Fibroblast of skin of right quadriceps (primary cell): ENCODE measurements at regions not wholly inside any gene's neighbourhood (a gene's known extent, or its start where the extent isn't known, plus 50 kb on each side); places are given as distances from the start of the nearest gene placed in this dataset.

Experiments
- DNase-seq: peaks from one replicate; pipeline ENCODE4 v3.0.0-alpha.2; 2013

DNA sequence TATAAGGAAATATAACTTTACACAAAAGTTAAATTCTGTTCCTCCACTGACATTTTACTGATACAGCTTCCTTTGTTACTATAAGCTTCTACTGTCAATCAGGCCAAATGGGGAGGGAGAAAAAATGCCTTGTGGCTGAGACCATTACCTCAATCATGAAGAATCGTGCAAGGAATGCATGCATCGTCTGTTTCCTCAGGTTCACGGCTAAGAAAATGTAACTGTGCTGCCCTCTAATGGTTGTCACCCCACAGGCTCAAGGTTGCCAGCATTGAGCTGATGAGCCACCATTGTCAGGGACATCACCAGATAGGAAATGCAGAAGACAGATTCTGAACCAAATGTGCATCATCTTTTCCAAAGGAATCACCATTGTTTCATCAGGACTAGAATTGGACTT, 426.9 kb downstream of the CDH2 start:
- peak; percentile 78 for DNase-seq

GRCh38 chr18:27749194-27749593, 427.7 kb downstream of the CDH2 start:
- DNase-seq, result no peak

DNA sequence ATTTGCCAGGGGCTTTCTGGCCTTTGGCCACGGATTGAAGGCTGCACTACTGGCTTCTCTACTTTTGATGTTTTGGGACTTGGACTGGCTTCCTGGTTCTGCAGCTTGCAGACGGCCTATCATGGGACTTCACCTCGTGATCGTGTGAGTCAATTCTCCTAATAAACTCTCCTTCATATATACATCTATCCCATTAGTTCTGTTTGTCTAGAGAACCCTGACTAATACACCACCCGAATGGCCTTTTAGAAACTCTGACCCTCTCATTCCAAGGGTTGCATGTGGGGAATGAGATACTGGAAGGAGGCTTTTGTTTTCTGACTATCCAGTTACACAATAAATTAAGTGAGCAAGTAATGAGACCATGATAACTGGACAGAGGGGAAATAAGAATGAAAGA, 430.7 kb downstream of the CDH2 start:
- DNase-seq, result no peak

DNA sequence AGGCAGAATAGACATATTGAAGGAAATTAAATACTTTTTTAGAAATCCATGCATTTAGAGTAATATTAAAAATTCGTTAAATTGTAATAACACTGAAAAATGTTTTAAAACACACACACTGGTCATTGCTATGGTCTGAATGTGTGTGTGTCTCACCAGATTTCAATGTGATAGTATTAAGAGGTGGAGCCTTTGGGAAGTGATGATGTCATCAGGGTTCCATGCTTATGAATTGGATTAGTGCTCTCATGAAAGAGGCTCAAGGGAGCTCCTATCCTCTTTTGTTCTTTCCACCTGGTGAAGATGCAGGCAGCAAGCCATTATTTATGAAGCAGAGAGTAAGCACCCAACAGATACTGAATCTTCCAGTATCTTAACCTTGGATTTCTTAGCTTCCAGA, 441.8 kb downstream of the CDH2 start:
- DNase-seq, result no peak

DNA sequence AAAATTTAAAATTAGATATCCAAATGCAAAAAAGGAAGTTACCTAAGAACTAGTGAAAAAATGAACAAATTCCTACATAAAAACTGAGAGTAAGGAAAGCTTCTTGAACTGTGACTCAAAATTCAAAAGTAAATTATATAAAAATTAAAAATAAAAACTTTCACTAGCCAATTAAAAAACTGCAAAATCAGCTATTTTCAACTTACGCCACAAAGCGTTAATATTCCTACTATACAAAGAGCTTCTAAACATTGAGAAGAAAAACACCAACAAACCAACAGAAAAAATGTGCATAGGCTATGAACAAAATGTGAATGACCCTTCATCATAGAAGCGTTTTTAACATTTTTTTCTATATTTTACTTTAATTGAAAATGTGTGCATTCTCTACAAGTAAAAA, 445.7 kb downstream of the CDH2 start:
- DNase-seq, result no peak

DNA sequence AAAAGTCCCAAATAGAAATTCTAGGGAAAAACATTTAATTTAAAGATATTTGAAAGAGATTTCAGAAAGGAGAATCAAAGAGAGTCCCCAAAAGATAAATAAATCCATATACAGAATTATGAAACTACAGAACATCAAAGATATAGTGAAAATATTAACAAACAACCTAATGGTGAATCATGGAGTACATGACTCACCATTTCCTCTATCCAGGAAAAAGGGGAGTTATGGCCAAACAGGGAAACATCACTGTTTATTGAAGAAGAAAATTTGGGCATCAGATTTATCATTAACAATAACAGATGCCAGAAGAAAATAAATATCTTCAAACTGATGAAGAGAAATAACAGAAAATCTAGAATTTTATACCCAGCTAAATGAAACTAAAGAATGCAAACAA, 448.3 kb downstream of the CDH2 start:
- DNase-seq, result no peak

DNA sequence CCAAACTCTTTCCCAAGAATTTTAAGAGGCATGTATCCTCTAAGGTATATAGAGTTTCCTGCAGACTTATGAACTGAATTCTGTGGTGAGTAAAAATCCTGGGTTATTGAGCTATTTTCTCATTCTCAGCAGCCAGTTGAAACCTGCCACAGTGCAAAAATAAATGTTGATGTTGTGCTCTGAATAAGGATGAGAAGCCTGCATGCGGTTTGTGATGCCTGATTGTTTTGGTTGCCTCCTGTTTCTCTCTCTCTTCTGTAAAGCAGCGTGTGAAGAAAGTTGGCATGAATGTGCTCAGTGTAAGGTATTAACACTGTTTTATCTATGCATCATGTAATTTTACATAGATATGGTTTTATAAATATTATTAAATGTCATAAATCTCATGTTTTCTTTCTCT, 452.6 kb downstream of the CDH2 start:
- DNase-seq, result no peak

DNA sequence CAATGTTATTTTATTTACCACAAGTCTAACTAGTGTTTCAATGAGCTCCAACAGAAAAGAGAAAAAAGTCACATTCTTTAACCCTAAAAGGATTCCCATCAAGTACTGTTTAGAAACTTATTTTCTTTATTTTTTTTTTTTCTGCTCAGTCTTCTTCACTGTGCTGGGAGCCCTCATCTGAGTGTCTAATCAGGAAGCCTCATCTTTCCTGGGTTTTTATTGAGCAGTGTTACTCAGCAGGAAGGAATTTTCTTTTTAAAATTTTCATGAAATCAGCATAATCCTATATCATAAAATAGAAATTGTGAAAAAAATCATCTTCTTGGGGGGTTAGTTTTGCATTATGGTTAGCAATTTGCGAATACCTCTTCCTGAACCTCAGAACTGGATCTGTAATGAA, 453.8 kb downstream of the CDH2 start:
- DNase-seq, result peak; percentile 45

GRCh38 chr18:27719680-27720079, 457.2 kb downstream of the CDH2 start:
- DNase-seq, result no peak

DNA sequence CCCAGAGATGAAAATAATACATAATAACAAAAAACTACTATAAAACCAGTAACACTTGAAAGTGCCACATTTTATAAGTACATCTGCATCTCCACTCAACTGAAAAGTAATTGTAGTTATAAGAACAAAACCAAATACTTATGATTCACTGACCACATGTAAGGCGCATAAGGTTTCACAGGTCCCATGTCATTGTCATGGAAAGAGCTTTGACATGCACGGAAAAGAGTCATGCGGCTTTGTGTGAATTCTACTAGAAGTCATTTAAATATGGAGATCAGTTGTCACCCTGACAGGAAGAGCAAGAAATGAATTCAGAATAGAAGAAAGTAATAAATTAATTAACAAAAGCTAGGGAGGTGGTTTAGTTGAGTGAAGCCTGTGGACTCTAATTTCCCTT, 459.1 kb downstream of the CDH2 start:
- no peak for DNase-seq

GRCh38 chr18:27717250-27717649, 459.7 kb downstream of the CDH2 start:
- DNase-seq, result no peak

- DNase-seq, result peak; percentile 34
These were observed 461.2 kb downstream of the CDH2 start for GRCh38 chr18:27715751-27716150.

GRCh38 chr18:27713738-27714095, 463.2 kb downstream of the CDH2 start:
- DNase-seq, result peak; percentile 94

- peak; percentile 31 for DNase-seq
These were observed 463.7 kb downstream of the CDH2 start for GRCh38 chr18:27713037-27713737.

GRCh38 chr18:27712066-27712465, 464.9 kb downstream of the CDH2 start:
- no peak for DNase-seq

DNA sequence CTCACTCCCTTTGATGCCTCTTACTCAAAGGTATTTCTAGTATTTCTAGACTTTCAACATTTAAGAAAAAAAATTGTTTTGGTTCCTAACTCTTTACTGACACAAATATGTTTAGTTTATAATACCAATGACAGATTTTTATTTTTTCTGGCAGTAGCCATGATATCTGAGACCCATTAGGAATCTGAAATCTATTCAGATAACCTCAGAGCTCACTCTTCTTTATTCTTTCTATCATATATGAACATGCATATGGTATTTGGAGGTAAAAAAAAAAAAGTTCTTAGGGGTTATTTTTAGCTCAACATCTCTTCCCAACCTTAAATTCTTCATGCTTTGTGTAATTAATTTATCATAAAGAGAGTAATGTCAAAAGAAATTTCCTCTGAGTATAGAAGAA, 465.5 kb downstream of the CDH2 start:
- peak; percentile 28 for DNase-seq

- DNase-seq, result no peak
These were observed 467.6 kb downstream of the CDH2 start for GRCh38 chr18:27709344-27709743.

DNA sequence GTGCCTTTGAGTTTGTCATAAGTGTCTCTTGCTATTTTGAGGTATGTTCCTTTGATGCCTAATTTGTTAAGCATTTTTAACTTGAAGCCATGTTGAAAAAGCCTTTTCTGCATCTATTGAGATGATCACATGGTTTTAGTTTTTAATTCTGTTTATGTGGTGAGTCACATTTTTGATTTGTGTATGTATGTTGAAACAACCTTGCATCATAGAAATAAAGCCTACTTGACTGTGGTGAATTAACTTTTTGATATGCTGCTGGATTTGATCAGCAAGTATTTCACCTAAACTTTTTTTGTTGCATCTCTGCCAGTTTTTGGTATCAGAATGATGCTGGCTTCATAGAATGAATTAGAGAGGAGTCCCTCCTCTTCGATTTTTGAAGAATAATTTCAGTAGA, 469.7 kb downstream of the CDH2 start:
- DNase-seq, result peak; percentile 49

- no peak for DNase-seq
These were observed 472.1 kb downstream of the CDH2 start for GRCh38 chr18:27704736-27705361.

- DNase-seq, result no peak
These were observed 477.8 kb downstream of the CDH2 start for GRCh38 chr18:27699137-27699536.

- no peak for DNase-seq
These were observed 480.8 kb downstream of the CDH2 start for GRCh38 chr18:27696148-27696547.

DNA sequence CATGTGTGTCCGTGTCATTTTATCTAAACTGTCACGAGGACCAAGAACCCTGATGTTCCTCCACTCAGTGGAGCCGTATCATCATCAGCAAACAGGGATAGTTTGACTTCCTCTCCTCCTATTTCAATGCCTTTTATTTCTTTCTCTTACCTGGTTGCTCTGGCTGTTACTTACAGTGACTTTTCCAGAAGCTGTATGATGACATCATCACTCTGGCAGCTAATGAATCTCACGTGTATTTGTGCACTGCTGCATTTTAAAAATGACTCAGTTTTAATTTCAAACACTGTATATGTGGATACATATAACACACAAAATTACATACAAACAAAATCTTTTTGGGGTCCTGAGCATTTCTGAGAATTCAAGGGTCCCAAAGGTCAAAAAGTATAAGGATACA, 481.4 kb downstream of the CDH2 start:
- DNase-seq, result no peak

GRCh38 chr18:27695052-27695451, 481.9 kb downstream of the CDH2 start:
- DNase-seq, result no peak

DNA sequence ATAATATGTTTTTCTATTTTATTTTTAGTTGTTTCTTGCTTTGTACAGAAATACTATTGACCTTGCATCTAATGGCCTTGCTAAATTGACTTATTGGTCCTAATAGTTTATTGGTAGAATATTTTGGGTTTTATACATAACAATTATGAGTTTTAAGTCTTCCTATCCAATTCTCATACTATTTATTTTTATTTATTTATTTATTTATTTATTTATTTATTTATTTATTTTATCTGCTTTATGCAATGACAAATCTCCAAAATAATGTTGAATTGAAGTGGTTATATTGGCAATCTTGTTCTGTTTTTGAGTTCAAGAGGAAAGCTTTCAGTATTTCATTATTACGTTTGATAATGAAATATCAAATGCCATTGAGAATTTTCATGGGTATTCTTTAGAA, 488.3 kb downstream of the CDH2 start:
- DNase-seq, result no peak

DNA sequence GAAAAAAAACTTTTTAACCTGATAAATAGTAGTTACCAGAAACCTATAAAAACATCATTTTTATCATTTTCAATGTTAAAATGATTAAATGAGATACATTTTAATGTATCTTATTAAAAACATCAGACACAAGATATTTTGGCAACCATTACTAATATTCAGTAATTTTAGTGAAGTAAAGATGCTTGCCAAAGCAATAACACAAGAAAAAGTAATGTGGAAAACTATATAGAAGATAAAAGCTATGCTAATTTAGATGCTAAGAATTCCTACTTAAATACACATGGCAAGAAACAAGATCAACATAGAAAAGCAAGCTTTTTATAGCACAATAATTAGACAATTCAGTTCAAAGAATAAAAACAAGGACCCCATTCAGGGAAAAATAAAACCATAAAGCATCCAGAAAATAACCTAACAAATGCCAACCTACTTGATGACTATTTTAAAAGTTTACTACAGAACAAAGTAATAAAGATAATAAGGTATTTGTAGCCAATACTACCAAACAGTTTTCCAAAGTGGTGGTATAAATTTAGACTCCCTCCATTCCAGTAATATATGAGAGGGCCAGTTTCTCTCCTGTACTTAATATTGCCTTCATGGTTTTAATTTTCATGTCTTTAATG, 489.5 kb downstream of the CDH2 start:
- no peak for DNase-seq
